WI38 (cell line): ENCODE measurements at regions not wholly inside any gene's neighbourhood (a gene's known extent, or its start where the extent isn't known, plus 50 kb on each side); places are given as distances from the start of the nearest gene placed in this dataset.

Source experiments
- H3K4me3 ChIP-seq: 2 replicates; pipeline ENCODE4 v1.5.1; 2011; ENCODE audit warnings: low read depth, mild to moderate bottlenecking, control low read depth, low read length
- TF ChIP-seq, protein P1 (sequence below): IDR thresholded peaks from 2 replicates; pipeline ENCODE4 v1.5.1; 2012; ENCODE audit warnings: low read depth, mild to moderate bottlenecking, control low read depth, low read length

GRCh38 chr5:157918811-157919742 is 60.1 kb upstream of the CLINT1 start:
- TF ChIP-seq, protein P1, sequence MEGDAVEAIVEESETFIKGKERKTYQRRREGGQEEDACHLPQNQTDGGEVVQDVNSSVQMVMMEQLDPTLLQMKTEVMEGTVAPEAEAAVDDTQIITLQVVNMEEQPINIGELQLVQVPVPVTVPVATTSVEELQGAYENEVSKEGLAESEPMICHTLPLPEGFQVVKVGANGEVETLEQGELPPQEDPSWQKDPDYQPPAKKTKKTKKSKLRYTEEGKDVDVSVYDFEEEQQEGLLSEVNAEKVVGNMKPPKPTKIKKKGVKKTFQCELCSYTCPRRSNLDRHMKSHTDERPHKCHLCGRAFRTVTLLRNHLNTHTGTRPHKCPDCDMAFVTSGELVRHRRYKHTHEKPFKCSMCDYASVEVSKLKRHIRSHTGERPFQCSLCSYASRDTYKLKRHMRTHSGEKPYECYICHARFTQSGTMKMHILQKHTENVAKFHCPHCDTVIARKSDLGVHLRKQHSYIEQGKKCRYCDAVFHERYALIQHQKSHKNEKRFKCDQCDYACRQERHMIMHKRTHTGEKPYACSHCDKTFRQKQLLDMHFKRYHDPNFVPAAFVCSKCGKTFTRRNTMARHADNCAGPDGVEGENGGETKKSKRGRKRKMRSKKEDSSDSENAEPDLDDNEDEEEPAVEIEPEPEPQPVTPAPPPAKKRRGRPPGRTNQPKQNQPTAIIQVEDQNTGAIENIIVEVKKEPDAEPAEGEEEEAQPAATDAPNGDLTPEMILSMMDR, result no peak
- H3K4me3 ChIP-seq, result no peak overlapping the region

DNA sequence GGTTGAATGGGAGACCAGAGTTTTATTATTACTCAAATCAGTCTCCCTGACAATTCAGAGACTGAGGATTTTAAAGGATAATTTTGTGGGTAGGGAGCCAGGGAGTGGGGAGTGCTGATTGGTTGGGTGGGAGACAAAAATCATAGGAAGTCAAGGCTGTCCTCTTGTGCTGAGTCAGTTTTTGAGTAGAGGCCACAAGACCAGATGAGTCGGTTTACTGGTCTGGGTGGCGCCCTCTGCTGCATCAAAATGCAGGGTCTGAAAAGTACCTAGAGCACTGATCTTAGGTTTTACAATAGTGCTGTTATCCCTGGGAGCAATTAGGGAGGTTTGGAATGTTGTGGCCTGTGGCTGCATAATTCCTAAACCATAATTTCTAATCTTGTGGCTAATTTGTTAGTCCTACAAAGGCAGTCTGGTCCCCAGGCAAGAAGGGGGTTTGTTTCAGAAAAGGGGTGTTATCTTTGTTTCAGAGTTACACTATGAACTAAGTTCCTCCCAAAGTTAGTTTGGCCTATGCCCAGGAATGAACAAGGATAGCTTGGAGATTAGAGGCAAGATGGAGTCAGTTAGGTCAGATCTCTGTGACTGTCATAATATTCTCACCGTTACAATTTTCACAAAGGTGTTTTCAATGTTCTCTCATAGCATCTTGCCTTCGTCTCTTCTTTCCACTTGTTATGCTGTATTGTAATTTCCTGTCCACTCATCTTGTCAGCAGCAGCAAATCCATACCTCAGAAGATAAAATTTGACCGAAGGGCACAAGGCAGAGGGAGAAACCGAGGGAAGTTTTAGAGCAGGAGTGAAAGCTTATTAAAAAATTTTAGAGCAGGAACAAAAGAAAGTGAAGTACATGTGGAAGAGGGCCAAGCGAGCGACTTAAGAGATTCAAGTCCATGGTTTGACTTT is 59.2 kb upstream of the CLINT1 start:
- no peak overlapping the region for H3K4me3 ChIP-seq
- TF ChIP-seq, protein P1, result peak; percentile 52; the same call in 1 of the 2 replicates

DNA sequence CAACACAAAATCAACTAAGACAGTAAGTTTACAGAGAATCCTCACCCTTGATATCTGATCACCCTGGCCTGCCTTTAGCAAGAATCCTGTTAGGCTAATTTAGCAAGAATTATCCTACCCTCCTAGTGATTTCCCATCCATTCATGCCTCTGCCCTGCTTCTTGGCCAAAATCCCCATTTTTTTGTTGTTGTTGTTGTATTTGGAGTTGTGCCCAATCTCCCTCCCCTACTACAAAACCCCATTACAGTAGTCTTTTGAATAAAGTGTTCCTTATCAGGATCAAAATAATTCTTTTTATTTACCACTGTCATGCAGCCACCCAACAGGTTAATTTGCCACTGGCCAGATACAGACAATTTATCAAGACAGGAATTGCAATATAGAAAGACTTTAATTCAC is 58.5 kb upstream of the CLINT1 start:
- TF ChIP-seq, protein P1, result no peak
- no peak overlapping the region for H3K4me3 ChIP-seq

DNA sequence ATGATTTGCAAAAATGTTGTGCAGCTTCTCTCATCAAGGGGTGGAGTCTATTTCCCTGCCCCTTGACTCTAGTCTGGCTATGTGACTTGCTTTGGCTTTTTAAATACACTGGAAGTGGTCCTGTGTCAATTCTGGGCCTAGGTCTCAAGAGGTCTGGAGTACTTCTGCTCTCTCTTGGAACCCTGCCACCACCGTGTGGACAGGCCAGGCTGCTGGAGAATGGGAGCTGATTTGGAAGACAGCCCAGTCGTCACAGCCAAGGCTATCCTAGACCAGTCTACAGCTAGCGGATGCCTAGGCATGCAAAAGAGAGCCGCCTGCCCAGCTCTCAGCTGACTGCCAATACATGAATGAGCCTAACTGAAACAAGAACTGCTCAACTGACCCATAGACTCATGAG is 56.7 kb upstream of the CLINT1 start:
- TF ChIP-seq, protein P1, result no peak
- H3K4me3 ChIP-seq, result no peak overlapping the region

DNA sequence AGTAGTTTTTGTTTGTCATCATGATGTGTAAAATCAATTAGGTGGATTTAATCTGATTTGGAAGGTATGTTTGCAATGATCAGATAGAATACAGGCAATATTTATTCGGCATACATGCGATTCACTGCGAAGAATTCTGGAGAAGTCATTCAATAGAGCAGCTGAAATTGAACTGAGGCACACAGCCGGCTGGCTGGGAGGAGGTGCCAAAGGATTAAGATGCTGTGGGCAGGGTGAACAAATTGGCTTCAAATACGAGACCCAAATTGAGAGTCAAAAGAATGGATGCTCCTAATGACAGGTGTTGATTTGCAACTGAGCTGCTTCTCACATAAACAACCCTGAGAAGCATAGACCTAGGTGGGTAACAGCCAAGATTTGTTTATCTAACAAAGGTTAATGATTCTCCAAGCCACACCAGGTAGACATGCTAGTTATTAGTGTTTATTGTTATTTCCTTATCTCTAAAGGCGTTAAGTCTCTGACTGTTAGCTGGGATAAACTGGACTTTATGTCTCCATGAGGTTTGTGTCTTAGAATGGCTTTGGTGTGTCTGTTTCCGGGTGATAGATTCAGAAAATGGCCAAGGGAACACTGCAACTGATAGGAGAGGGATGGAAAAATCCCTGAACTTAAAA is 55.3 kb upstream of the CLINT1 start:
- H3K4me3 ChIP-seq, result no peak overlapping the region
- TF ChIP-seq, protein P1, result no peak

DNA sequence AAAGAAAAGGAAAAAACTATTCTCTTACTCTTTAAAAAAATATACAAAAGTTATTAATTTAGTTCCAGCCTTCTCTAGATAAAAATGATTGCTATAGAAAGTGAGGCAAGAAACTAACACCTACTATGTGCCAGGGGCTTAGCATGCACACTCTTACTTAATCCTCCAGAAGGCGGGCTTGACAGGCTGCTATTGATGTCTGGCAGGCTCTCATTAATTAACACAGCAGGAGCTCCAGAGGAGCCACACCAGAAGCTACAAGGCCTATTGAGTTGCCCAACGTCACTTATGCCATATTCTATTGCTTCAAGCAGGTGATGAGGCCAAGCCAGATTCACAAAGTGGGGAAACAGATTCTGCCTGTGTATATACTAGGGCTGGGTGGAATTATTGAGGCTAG is 54.6 kb upstream of the CLINT1 start:
- TF ChIP-seq, protein P1, result no peak

More for the DNA sequence above, 54.6 kb upstream of the CLINT1 start:
- H3K4me3 ChIP-seq, result no peak overlapping the region
